ENCODE measurements at regions not wholly inside any gene's neighbourhood (a gene's known extent, or its start where the extent isn't known, plus 50 kb on each side); places are given as distances from the start of the nearest gene placed in this dataset.

DNA sequence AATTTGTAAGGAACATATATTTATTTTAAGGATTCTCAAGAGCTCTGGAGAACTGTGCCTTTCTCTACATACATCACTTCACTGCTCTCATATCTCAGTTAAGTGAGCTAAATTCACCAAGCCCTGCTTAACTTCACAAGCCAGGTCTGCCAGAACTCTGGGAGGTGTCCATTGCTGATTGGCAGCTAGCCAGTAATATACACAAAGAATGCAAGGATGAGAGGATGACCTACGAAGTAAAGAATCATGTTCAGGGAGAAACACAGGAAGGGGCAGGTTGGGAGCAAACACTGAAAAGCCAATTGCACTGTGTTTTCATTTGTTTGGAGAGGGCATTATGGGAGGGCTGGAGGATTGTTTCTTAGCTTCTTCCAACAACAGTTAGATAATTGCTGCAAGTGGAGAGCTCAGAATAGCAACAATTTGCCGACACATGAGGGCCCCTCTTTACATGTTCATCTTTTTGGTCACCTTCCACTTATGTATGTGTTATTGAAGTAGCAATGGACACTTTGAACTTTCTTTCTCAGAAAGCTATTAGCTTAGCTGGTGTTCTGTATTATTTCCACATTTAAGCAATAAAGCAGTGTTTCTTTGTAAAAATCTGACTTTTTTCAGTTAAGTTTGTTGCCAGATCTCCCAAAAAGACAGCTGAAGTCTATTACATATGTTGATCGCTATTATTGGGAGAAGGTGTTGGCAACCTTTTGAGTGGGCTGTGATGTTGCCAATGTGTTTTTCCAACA is 254.8 kb downstream of the LTN1 start:
- Histone ChIP-seq H3K4me2 (ENCODE audit: insufficient read depth, low read length) (no peak overlapping the region), H3K4me3 (replicated peaks in 1 of 3; ENCODE audit: insufficient read depth in 1 of 3, low read depth in 1 of 3, low read length in 3 of 3) (no peak overlapping the region), H3K4me1 (ENCODE audit: control insufficient read depth, extremely low read depth, insufficient read depth, low read length) (peaks cover 6% of the 10 kb centered on the region), H3K9me3 (replicated peaks; ENCODE audit: control insufficient read depth, insufficient read depth, low read length) (no peaks in the 10 kb centered on the region), H3K9me1 (replicated peaks; ENCODE audit: control insufficient read depth, extremely low read depth, insufficient read depth, low read length) (no peaks in the 10 kb centered on the region), H3K36me3 (ENCODE audit: control insufficient read depth in 2 of 2, extremely low read depth in 1 of 2, insufficient read depth in 2 of 2, low read length in 2 of 2) (no peaks in the 10 kb centered on the region), H3K27me3 (ENCODE audit: control insufficient read depth in 2 of 2, insufficient read depth in 2 of 2, low read length in 2 of 2) (no peaks in the 10 kb centered on the region), H2AFZ (ENCODE audit: low read depth, low read length) (peak overlapping the region; percentile 51), H4K20me1 (replicated peaks; ENCODE audit: control insufficient read depth, extremely low read depth, insufficient read depth, low read length) (no peaks in the 10 kb centered on the region), H3K79me2 (ENCODE audit: control insufficient read depth, insufficient read depth, low read length) (no peaks in the 10 kb centered on the region), H3K9ac (replicated peaks; ENCODE audit: extremely low read depth, insufficient read depth, low read length) (no peak overlapping the region), H3K27ac (ENCODE audit: insufficient read depth, low read depth, low read length) (no peak overlapping the region)
- no peak for TF ChIP-seq GATA2 (IDR thresholded peaks at IDR 0.05; ENCODE audit: insufficient read depth, insufficient read length, low read depth, low read length)
- no peak for TF ChIP-seq POLR2A (IDR thresholded peaks at IDR 0.05; ENCODE audit: low read depth, low read length)
- TF ChIP-seq FOS (IDR thresholded peaks at IDR 0.05; ENCODE audit: borderline replicate concordance, insufficient read depth, low read length), result no peak
- TF ChIP-seq, protein P1, sequence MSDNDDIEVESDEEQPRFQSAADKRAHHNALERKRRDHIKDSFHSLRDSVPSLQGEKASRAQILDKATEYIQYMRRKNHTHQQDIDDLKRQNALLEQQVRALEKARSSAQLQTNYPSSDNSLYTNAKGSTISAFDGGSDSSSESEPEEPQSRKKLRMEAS (IDR thresholded peaks at IDR 0.05; ENCODE audit: insufficient read depth, insufficient read length), result no peak
- TF ChIP-seq, protein P2, sequence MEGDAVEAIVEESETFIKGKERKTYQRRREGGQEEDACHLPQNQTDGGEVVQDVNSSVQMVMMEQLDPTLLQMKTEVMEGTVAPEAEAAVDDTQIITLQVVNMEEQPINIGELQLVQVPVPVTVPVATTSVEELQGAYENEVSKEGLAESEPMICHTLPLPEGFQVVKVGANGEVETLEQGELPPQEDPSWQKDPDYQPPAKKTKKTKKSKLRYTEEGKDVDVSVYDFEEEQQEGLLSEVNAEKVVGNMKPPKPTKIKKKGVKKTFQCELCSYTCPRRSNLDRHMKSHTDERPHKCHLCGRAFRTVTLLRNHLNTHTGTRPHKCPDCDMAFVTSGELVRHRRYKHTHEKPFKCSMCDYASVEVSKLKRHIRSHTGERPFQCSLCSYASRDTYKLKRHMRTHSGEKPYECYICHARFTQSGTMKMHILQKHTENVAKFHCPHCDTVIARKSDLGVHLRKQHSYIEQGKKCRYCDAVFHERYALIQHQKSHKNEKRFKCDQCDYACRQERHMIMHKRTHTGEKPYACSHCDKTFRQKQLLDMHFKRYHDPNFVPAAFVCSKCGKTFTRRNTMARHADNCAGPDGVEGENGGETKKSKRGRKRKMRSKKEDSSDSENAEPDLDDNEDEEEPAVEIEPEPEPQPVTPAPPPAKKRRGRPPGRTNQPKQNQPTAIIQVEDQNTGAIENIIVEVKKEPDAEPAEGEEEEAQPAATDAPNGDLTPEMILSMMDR (IDR thresholded peaks at IDR 0.05; ENCODE audit: extremely low read depth in 1 of 2, insufficient read depth in 1 of 2, low read depth in 1 of 2, low read length in 2 of 2), result no peak
- TF ChIP-seq JUN (IDR thresholded peaks at IDR 0.05; ENCODE audit: borderline replicate concordance, insufficient read depth, insufficient read length, low read depth), result no peak
- TF ChIP-seq EZH2 (IDR thresholded peaks at IDR 0.05; ENCODE audit: borderline replicate concordance, low read depth, low read length, severe bottlenecking), result no peak
- TF ChIP-seq POLR2AphosphoS5 (IDR thresholded peaks at IDR 0.05; ENCODE audit: insufficient read depth, low read depth, low read length), result no peak
- no peak for TF ChIP-seq MYC (IDR thresholded peaks at IDR 0.05; ENCODE audit: low read depth, low read length)
- no TSS peak for BruUV-seq (replicated peaks)
- peak; percentile 39 for DNase-seq (ENCODE audit: low read depth, low spot score)
- intact Hi-C loops (cut with micrococcal nuclease), result no loop called here
- POLR2A ChIA-PET, result interaction anchor here (1.3 kb wide), 1 partner anchor 1892 kb away, joined by 4 read pairs; the partner anchor contains the start of gene ADAMTS1
- dilution Hi-C loops (cut with MboI; ENCODE audit: extremely low pct_ligation_motif_present, low sequenced_read_pairs), result no loop called here
- CTCF ChIA-PET, result interaction anchor here (0.8 to 1.7 kb wide), 9 partner anchors 8 to 1173 kb away, joined by 3 to 5 read pairs (median 4); no protein-coding TSS in a partner anchor
- no peak for FAIRE-seq
